Astrocyte of the cerebellum (primary cell): ENCODE measurements at regions not wholly inside any gene's neighbourhood (a gene's known extent, or its start where the extent isn't known, plus 50 kb on each side); places are given as distances from the start of the nearest gene placed in this dataset.

Source experiments
- DNase-seq: peaks from one replicate; pipeline ENCODE4 v3.0.0-alpha.2; 2011; ENCODE audit warnings: low read depth
- H3K4me3 ChIP-seq: 2 replicates; pipeline ENCODE4 v1.5.1; 2011; ENCODE audit warnings: mild to moderate bottlenecking, low read depth, low read length, moderate library complexity
- CTCF ChIP-seq: IDR thresholded peaks from 2 replicates; pipeline ENCODE4 v1.5.1; 2012; ENCODE audit warnings: low read length, low read depth, moderate library complexity, mild to moderate bottlenecking; ENCODE audit errors: missing control alignments
- in situ Hi-C: cut with HindIII; loops from 2 replicates; pipeline ENCODE4 v1.10.0; 2017; ENCODE audit warnings: low sequenced_read_pairs

GRCh38 chr14:30138567-30138966 is 210.9 kb upstream of the PRKD1 start:
- DNase-seq = no peak
- in situ Hi-C loops = no loop called here
- TF ChIP-seq CTCF = no peak

GRCh38 chr14:30142216-30142615 is 214.6 kb upstream of the PRKD1 start:
- no peak for DNase-seq
- H3K4me3 ChIP-seq = no peak overlapping the region
- in situ Hi-C loops = no loop called here
- no peak for TF ChIP-seq CTCF

More at GRCh38 chr14:30138567-30138966, 210.9 kb upstream of the PRKD1 start:
- H3K4me3 ChIP-seq = no peak overlapping the region

- in situ Hi-C loops = no loop called here
- DNase-seq = peak; percentile 6
- TF ChIP-seq CTCF = no peak
- no peak overlapping the region for H3K4me3 ChIP-seq
Observed at GRCh38 chr14:30143627-30144026, 216.0 kb upstream of the PRKD1 start.

- in situ Hi-C loops = no loop called here
Observed at GRCh38 chr14:30153717-30154116, 226.1 kb upstream of the PRKD1 start.

GRCh38 chr14:30156571-30156970 is 228.9 kb upstream of the PRKD1 start:
- in situ Hi-C loops = no loop called here
- H3K4me3 ChIP-seq = no peak overlapping the region
- TF ChIP-seq CTCF = no peak
- no peak for DNase-seq

More at GRCh38 chr14:30153717-30154116, 226.1 kb upstream of the PRKD1 start:
- DNase-seq = no peak
- TF ChIP-seq CTCF = no peak
- no peak overlapping the region for H3K4me3 ChIP-seq

GRCh38 chr14:30158299-30158698 is 230.7 kb upstream of the PRKD1 start:
- in situ Hi-C loops = no loop called here
- TF ChIP-seq CTCF = no peak

GRCh38 chr14:30159374-30159773 is 231.7 kb upstream of the PRKD1 start:
- no peak overlapping the region for H3K4me3 ChIP-seq
- DNase-seq = no peak
- TF ChIP-seq CTCF = no peak
- in situ Hi-C loops = no loop called here

More at GRCh38 chr14:30158299-30158698, 230.7 kb upstream of the PRKD1 start:
- no peak overlapping the region for H3K4me3 ChIP-seq
- DNase-seq = no peak
